SK-N-SH (cell line): ENCODE measurements at regions not wholly inside any gene's neighbourhood (a gene's known extent, or its start where the extent isn't known, plus 50 kb on each side); places are given as distances from the start of the nearest gene placed in this dataset.

ENCODE experiments used
- CTCF ChIP-seq: fragments of 200-600 bp; sonication (generic); IDR thresholded peaks from 2 replicates; pipeline ENCODE4 v1.6.1; 2017; ENCODE audit warnings: antibody characterized with exemption, mild to moderate bottlenecking, moderate library complexity
- IRF3 ChIP-seq: fragments of 150-350 bp; IDR thresholded peaks from 2 replicates; pipeline ENCODE4 v1.6.1; 2016; ENCODE audit warnings: mild to moderate bottlenecking, low read depth, low read length
- RAD21 ChIP-seq: IDR thresholded peaks from 2 replicates; pipeline ENCODE4 v1.6.1; 2012; ENCODE audit warnings: mild to moderate bottlenecking, low read length
- TCF12 ChIP-seq: IDR thresholded peaks from 2 replicates; pipeline ENCODE4 v1.4.0; 2012

- no peak for TF ChIP-seq TCF12
- TF ChIP-seq CTCF, result no peak
- no peak for TF ChIP-seq IRF3
- no peak for TF ChIP-seq RAD21
Observed at GRCh38 chr15:35142578-35142977, 57.5 kb upstream of the NANOGP8 start.
